GM19351 (cell line): ENCODE measurements at regions not wholly inside any gene's neighbourhood (a gene's known extent, or its start where the extent isn't known, plus 50 kb on each side); places are given as distances from the start of the nearest gene placed in this dataset.
"Not testable (repeated sequence)": the region's sequence is repeated elsewhere in the genome, so short reads cannot be mapped to it uniquely, and the experiment has no call there.

Source experiments
- ATAC-seq: cut with Tn5 transposase; IDR thresholded peaks from one replicate; pipeline ENCODE4 v1.9.1; 2021; ENCODE audit warnings: mild to moderate bottlenecking, moderate library complexity; ENCODE audit not compliant: unreplicated experiment

DNA sequence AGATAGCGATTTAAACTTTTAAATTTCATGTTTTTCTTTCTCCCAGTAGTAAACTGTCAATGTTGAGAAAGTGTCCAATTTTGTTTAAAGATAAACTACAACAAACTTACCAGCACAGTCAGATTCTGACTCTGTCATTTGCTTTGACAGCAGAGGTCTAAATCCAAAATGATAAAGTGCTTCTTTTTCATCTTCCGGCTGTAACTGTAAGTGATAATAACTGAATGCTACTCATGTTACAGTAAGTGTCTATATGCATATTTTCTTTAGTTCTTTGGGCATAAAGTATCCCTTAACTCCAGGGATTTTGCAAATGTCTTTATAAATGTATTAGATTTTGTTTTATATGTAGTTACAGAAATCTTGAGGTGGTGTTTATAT, 610.4 kb downstream of the RFPL4B start:
- ATAC-seq = no peak

DNA sequence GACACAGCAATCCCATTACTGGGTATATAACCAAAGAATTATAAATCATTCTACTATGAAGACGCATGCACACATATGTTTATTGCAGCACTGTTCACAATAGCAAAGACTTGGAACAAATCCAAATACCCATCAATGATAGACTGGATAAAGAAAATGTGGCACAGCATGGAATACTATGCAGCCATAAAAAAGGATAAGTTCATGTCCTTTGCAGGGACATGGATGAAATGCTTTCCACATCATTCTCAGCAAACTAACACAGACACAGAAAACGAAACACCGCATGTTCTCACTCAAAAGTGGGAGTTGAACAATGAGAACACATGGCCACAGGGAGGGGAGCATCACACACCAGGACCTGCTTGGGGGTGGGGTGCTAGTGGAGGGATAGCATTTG, 613.0 kb downstream of the RFPL4B start:
- ATAC-seq = not testable (repeated sequence)

DNA sequence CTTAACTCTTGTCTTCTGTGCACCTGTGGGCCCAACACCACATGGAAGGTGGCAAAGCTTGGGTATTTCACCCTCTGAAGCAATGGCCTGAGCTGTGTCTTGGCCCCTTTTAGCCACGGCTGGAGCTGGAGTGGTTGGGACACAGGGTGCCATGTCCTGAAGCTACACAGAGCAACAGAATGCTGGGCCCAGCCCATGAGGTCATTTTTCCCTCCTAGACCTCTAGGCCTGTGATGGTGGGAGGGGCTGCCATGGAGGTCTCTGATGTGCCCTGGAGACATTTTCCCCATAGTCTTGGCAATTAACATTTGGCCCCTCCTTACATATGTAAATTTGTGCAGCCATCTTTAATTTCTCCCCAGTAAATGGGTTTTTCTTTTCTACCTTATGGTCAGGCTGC, 620.8 kb downstream of the RFPL4B start:
- no peak for ATAC-seq

DNA sequence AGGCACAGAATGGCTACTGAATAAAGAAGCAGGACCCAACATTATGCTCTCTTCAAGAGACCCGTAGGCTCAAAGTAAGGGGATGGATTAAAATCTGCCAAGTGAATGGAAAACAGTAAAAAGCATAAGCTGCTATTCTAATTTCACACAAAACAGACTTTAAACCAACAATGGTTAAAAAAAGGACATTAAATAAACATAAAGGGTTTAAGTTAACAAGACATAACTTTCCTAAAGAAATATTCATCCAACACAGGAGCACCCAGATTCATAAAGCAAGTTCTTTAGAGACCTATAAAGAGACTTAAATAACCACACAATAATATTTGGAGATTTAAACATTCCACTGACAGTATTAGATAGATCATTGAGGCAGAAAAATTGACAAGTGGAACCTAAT, 624.5 kb downstream of the RFPL4B start:
- ATAC-seq = no peak

DNA sequence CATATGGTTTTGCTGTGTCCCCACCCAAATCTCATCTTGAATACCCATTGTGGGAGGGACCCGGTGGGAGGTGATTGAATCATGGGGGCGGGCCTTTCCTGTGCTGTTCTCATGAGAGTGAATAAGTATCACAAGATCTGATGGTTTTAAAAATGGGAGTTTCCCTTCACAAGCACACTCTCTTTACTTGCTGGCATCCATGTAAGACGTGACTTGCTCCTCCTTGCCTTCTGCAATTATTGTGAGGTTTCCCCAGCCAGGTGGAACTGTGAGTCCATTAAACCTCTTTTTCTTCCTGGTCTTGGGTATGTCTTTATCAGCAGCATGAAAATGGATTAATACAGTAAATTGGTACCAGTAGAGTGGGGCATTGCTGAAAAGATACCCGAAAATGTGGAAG, 627.8 kb downstream of the RFPL4B start:
- ATAC-seq = not testable (repeated sequence)

DNA sequence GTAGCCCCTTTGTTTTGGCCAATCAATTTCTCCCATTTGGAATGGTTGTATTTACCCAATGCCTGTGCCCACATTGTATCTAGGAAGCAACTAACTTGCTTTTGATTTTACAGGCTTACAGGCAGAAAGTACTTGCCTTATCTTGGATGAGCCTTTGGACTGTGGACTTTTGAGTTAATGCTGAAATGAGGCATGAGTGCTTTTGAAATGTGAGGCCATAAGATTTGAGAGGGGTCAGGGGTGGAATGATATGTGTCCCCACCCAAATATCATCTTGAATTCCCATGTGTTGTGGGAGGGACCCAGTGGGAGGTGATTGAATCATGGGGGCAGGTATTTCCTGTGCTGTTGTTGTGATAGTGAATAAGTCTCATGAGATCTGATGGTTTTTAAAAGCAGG, 629.4 kb downstream of the RFPL4B start:
- not testable (repeated sequence) for ATAC-seq

DNA sequence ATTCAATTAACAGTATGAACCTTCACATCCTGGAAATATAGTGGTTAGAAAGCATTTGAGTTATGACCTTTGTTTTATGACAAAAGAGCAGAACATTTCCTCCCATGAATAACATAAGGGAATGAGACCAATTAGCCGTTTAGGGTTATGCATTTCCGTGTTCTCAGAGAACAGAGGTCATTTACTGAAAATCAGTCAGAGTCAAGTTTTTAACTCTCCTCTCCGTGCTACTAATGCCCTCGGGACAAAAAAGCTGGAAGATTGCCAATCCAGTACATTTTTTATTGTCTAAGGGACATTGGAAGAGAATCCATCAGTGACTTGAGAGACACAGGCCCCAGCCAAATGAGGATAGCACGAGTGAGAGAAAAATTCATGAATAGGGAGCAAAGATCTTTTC, 632.7 kb downstream of the RFPL4B start:
- no peak for ATAC-seq

DNA sequence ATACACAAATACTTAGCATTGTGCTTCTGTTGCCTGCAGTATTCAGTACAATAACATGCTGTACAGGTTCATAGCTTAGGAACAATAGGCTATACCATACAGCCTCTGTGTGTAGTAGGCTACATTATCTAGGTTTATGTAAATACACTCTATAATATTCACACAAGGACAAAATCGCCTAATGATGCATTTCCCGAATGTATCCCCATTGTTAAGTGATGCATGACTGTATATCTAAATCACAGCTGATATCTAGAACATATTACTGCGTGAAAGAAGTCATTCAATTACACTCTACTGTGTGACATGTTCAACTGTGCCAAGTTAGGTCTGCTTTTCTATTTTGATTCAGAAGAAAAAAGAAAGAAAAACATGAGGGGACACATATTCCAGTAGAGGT, 633.5 kb downstream of the RFPL4B start:
- no peak for ATAC-seq

DNA sequence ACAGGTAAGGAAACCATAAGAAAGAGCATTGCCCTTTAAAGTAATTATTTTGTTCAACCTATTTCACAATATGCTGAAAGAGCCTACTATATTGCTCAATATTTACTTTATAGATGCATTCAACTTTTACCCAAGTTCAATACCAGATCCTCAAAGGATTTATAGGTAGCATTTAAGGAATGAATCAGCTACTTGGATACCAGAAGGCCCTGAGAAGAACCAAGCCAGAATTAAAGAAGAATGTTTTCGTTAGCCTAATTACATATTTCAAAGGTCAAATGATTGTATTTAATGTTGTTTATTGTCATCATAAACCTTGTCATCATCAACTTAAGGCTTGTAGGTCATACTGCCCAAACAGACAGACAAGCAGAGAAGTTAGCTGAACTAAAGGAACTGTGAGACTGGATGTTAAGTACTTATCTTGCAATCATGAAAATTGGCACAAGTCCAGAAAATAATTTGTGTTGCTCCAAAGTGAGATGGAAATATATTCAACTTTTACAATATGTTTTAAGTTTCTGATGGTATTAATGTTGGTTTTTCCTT, 636.7 kb downstream of the RFPL4B start:
- no peak for ATAC-seq

DNA sequence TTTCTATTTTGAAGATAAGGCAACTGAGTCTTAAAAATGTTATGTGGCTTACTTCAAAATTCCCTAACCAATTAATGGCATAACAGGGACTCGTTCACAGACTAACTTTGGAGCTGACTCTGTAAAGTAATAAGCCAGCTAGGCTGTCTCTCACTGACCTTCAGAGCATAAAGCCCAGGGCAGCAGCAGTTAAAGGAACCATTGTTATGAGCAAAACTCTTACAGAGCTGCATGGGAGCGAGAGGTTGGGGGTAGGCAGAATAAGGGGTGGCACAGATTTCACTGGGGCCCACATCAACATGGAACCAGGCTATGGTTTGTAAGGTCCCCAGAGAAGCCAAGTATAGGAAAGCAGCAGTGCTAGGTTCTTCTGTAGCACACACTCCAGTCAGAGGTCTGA, 637.8 kb downstream of the RFPL4B start:
- ATAC-seq = no peak

DNA sequence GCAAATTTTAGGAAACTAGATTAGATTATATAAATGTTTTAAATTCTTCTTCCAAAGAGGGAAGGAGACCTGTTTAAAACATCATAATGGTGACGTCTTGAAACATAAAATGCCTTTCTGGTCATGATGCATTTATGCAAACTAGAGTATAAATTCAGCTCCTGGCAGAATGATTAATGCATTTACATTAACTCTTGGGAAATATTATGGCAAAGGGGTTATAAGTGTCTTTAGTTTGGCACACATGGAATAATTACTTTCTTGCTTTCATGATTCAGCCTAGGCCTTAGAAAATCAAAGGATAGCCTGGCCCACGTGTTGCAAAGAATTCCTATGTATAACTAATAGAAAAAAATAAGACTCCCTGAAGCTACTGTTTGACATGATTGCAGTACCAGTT, 639.2 kb downstream of the RFPL4B start:
- no peak for ATAC-seq

DNA sequence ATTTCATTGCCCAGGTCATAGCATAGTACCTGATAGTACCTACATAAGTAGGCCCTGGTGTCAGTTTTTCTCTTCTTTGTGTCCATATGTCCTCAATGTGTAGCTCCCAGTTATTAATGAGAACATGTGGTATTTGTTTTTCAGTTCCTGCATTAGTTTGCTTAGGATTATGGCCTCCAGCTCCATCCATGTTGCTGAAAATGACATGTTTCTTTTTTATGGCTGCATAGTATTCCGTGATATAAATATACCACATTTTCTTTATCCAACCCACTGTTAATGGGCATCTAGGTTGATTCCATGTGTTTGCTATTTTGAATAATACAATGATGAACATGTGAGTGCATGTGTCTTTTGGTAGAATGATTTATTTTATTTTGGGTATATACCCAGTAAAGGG, 641.6 kb downstream of the RFPL4B start:
- no peak for ATAC-seq

DNA sequence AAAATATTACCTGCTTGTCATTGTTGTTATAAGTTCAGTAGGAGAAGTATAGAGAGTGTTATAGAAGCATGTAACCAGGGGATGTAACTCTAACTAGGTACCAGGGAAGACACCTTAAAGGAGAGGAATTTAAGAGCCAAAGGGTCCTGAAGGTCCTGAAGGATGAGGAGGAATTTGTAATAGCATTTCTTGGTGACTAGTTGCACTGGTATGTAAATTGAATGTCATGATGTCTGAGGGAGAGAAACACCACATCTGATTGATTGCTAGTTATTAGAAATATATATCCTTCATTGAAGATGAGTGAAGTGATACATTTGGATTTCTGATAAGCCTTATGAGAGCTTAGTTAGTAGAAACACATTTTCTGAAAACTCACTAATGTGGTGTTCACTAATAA, 643.8 kb downstream of the RFPL4B start:
- no peak for ATAC-seq

DNA sequence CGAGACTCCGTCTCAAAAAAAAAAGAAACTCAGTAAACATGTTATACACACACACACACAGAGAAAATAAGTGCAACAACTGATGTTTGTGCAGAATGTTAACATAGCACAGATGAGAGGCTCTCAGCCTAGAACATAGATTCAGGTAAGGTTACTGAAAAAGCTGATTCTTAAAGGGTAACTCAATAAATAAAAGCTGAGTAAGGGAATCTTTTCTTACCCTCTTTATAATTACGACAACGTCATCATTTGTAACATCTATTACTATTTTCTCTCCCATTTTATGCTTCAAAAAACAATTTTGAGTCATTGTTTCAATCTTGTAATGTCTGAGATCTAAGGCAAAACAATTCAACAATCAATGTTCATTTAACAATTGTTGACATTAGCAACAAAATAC, 644.8 kb downstream of the RFPL4B start:
- no peak for ATAC-seq

DNA sequence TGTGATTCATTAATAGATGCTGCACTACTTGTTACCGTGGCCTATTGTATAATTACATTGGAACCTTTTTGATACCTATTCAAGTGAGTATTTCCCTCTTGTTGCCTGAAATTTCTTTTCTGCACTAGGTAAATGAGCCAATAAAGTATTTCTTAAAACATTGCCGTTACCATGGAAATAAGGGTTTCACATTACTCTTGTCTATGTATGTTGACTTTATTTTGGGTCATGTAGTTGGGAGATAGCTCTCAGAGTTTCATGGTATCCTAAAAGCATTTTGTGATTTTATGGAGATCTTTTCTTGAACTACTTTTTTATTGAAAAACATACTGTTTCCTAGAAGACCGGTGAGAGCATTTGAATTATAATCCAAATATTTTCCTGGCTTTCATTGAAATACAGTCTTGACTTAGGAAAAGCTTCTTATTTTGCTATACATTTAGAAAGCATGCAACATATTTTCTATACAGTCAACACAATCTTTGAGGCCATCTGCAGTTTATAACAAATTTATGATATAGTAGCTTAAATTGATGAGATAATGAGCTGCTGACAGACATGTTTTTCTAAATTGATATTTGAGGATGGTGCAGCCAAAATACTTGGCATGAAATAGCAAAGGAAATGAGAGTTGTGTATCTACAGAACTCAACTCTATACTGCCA, 650.4 kb downstream of the RFPL4B start:
- ATAC-seq = no peak

DNA sequence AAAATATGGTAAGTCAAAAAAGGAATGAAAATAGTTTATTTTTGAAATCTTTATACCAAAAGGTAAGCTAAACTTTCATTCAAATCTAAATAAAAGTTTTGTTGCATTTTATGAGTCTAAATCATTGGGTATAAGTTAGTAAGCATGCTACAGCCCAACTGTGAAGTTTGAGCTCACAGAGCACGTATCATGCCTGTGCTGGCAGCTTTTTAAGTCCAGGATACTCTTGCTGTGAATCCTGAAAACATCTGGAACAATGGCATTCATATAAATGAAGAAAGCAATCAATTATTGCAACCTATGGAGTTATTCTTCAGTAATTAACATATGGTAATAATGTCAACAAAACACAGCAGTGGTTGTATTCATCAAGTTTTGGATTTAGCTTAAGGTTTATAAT, 656.9 kb downstream of the RFPL4B start:
- ATAC-seq = no peak

DNA sequence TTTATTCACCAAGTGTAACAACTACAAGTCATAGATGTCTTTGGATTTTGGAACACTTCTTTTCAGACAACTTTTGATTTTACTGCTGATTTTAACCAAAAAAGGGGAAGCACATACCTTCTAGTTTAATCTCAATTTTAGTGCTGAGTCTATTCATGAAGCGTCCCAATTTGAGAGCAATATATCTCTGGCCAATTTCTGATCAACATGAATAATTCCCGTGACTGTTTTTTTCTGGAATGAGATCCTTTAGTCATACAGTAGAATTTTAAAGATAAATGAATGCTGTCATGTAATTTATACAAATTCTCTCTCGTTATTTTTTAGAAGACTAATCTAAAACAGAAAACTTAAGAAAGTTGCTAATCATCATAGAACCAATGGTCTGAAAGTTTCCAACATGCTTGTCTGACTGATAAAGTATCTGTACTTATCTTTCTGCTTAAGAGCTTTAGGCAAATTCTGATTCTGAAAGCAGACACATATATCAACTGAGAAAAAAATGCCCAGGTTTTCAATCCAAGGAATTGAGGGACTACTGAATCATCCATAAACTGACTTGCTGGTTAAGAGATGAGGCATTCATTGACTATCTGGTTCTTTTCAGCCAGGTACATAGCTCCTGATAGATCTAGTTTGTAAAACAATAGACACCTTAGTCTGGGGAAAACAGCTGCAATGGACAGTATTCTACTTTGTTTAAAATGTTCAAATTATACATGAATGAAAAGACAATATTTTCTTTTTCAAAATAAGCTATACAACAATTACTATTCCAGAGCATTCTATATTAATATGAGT, 657.5 kb downstream of the RFPL4B start:
- no peak for ATAC-seq

DNA sequence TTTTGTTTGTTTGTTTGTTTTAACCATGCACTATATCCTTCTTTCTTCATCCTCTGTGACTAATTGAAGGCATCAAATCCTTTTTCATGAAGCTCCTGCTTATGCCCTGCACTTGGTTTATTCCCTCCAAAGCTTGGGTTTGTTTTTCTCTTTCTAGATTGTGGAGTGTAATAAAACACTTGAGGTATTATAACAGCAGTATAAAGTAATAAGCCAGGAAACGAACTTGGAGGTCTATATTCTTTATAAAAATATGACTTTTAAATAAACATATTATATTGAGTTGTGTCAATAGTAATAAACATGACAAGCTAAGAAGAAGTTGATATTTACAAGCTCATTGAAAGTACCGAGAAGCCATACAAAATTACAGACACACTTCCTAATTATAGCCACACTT, 659.4 kb downstream of the RFPL4B start:
- no peak for ATAC-seq

DNA sequence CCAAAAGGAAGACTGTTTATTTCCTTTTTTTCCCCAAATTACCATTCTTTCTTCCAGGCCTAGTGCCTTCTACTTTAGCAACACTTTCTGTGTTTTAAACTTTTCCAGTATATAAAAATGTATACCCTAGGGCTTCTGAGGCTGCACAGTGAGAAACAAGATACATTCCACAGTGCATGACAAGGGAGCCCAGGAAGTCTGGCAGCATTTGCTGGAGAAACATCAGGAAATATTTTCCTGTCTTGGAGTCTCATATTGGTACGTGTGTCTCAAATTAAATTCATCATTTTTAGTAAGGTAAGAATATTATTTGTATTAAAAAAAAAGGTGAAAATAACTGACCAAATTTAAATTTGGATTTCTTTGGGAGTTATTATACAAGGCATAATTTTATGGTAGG, 662.6 kb downstream of the RFPL4B start:
- ATAC-seq = no peak

DNA sequence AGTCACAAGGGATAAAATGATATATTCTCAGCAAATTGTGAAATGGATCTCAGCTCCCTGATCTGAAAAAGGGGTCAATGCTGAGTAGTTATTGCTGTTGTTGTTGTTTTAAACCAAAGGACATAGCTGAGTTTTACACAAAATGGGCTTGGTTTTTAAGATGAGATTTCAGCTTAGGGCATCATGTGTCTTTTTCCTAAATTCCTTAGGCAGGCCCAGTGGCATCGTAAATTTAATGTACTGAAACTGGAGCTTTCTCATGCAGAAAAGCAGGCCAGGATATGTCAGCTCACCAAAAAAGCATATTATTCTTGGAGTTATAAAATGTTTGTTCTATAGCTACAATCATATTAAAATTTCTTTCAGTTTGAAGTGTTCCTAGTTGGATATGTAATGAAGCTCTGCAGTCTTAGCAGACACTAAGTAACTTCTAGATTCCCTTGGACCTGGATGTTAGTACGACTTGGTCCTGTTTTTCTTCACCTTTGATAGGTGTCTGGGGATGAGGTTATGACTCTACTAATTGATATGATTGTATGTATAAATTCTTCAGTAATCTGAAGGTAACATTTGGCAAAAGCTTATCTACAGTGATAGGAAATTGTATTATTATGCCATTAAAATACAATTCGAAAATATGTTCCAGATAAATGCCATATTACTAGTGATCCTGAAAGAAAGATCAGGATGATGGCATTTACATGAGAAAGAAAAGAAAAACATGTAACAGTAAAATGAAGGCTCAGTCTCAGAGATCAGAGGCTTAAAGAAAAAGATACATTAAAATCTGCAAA, 663.3 kb downstream of the RFPL4B start:
- no peak for ATAC-seq

DNA sequence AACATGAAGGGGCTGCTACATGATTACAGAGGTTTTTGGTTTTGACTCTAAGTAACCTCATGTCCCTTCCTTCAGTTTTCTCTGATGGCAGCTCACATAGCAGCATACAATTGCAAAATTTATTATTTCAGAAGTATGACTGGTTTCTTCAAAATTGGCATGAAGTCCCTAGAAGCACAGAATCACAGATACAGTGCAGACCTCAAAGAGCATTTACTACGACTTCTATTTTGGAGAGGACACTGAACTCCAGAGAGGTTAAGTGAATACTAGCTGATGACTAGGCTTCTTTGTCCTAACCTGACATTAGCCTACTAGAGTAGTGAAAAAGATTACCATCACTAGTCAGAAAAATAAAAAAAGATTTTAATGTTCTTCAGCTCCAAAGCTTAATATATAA, 664.3 kb downstream of the RFPL4B start:
- no peak for ATAC-seq

DNA sequence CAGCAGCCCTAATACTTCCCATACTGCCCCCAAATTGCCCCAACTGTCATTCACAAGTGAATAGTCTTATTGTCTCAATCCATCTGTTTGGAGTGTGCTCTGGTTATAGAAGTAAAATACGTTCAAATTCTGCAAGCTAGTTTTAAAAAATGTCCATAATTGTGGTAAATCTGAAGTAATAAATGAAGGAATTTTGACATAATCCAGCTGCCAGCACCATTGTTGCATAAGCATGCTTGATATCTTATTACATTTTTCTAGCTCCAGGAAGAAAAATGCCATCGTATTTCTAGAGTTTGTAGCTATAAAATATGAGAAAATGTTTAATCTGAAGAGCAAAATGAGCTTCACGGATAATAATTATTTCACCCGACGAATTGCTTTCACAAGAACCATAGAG, 664.7 kb downstream of the RFPL4B start:
- no peak for ATAC-seq
